Body of pancreas (tissue), 4 donors: ENCODE measurements at regions not wholly inside any gene's neighbourhood (a gene's known extent, or its start where the extent isn't known, plus 50 kb on each side); places are given as distances from the start of the nearest gene placed in this dataset.

ENCODE experiments used
- POLR2A ChIP-seq, 3 donors: fragments of 450-650 bp; IDR thresholded peaks; one replicate each; pipeline ENCODE4 v1.6.1; 2016; ENCODE audit warnings: antibody characterized with exemption in 3 of 3, mild to moderate bottlenecking in 2 of 3
- TF ChIP-seq, protein P1 (sequence below), 7 experiments: fragments of 450-650 bp in 4 of 7; fragments of 200-600 bp in 3 of 7; sonication (generic) in 3 of 7; IDR thresholded peaks; one replicate each; pipeline ENCODE4 v1.5.1; 2016 to 2019; ENCODE audit warnings: antibody characterized with exemption in 7 of 7

DNA sequence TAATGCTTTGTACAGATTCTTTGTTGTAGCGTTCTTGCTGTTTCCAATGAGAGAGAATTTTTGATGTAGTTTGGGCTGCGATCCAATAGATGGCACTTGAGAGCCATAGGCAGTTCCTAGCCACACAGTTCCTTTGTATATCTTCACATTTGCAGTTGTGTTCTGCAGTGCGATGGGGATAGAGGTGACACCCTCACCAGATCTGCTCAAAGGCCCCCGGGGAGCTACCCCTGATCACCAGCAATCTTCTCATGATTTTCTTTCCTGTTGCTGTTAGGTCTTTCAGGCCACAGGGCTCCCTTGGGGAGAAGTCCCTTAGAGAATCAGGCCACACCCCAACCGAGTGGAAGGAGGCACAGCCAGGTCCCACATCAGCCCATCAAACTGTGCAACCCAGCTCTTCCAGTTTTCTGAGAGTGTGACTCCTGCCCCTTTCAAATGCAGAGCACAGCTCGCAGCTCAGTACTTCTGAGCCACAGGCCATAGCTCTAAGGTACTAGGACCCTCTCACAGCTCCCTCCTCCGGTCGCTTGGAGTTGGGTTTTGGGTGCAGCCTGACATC is 353.7 kb downstream of the SLCO4C1 start:
- no peak for TF ChIP-seq POLR2A (IDR thresholded peaks at IDR 0.05)
- TF ChIP-seq, protein P1, sequence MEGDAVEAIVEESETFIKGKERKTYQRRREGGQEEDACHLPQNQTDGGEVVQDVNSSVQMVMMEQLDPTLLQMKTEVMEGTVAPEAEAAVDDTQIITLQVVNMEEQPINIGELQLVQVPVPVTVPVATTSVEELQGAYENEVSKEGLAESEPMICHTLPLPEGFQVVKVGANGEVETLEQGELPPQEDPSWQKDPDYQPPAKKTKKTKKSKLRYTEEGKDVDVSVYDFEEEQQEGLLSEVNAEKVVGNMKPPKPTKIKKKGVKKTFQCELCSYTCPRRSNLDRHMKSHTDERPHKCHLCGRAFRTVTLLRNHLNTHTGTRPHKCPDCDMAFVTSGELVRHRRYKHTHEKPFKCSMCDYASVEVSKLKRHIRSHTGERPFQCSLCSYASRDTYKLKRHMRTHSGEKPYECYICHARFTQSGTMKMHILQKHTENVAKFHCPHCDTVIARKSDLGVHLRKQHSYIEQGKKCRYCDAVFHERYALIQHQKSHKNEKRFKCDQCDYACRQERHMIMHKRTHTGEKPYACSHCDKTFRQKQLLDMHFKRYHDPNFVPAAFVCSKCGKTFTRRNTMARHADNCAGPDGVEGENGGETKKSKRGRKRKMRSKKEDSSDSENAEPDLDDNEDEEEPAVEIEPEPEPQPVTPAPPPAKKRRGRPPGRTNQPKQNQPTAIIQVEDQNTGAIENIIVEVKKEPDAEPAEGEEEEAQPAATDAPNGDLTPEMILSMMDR (IDR thresholded peaks at IDR 0.05), result peak in 6 of 7 experiments; percentile 39 to 69 (median 62)
